A673 (cell line): ENCODE measurements at regions not wholly inside any gene's neighbourhood (a gene's known extent, or its start where the extent isn't known, plus 50 kb on each side); places are given as distances from the start of the nearest gene placed in this dataset.

Experiments used
- BruUV-seq: library from RNA; stranded (reverse); fragments of 400-500 nt; replicated peaks from 2 replicates; lab custom pipeline; 2021; lab: Mats Ljungman, UMichigan
- CTCF ChIA-PET: fragments of 300-600 bp; sonication (Branson Sonifier 250); formaldehyde crosslinking; loops from one replicate; lab custom pipeline; 2022; ENCODE audit warnings: antibody characterized with exemption; lab: Charles Lee
- POLR2A ChIA-PET: fragments of 300-600 bp; sonication (Branson Sonifier 250); formaldehyde crosslinking; loops from one replicate; lab custom pipeline; 2022; ENCODE audit warnings: antibody characterized with exemption; ENCODE audit not compliant: low non-redundant PET; lab: Charles Lee
- DNase-seq: peaks from one replicate; pipeline ENCODE4 v3.0.0-alpha.2; 2015; ENCODE audit warnings: low spot score
- H3K27ac ChIP-seq: fragments of 200-600 bp; sonication (generic); 2 replicates; pipeline ENCODE4 v1.5.1; 2016; ENCODE audit warnings: mixed run types, low read depth, mild to moderate bottlenecking, mixed read lengths, antibody characterized with exemption, low read length; ENCODE audit not compliant: poor library complexity, severe bottlenecking
- H3K27me3 ChIP-seq: fragments of 200-600 bp; sonication (generic); replicated peaks from 2 replicates; pipeline ENCODE4 v1.6.1; 2017; ENCODE audit warnings: mixed run types, low read depth, mild to moderate bottlenecking, mixed read lengths, antibody characterized with exemption, low read length; ENCODE audit not compliant: insufficient read depth, poor library complexity
- H3K36me3 ChIP-seq: fragments of 200-600 bp; sonication (generic); 2 replicates; pipeline ENCODE4 v1.6.1; 2016; ENCODE audit warnings: mixed run types, mild to moderate bottlenecking, mixed read lengths, antibody characterized with exemption, low read length; ENCODE audit not compliant: insufficient read depth, poor library complexity, severe bottlenecking
- H3K4me1 ChIP-seq: fragments of 200-600 bp; sonication (generic); 2 replicates; pipeline ENCODE4 v1.6.1; 2017; ENCODE audit warnings: mixed run types, mild to moderate bottlenecking, mixed read lengths, antibody characterized with exemption, low read length; ENCODE audit not compliant: insufficient read depth, poor library complexity, severe bottlenecking
- H3K4me3 ChIP-seq: fragments of 200-600 bp; sonication (generic); 2 replicates; pipeline ENCODE4 v1.5.1; 2016; ENCODE audit warnings: low read depth, mixed run types, mild to moderate bottlenecking, mixed read lengths, low read length; ENCODE audit not compliant: poor library complexity, severe bottlenecking
- H3K9me3 ChIP-seq: fragments of 200-600 bp; sonication (generic); 2 replicates; pipeline ENCODE4 v1.6.1; 2016; ENCODE audit warnings: mixed run types, low read depth, mild to moderate bottlenecking, mixed read lengths, antibody characterized with exemption, low read length; ENCODE audit not compliant: poor library complexity, severe bottlenecking
- CTCF ChIP-seq: fragments of 300-800, 200-600 bp; sonication (generic); conservative IDR thresholded peaks from 2 replicates; pipeline ENCODE4 v1.5.1; 2017; ENCODE audit warnings: low read depth, mild to moderate bottlenecking, antibody characterized with exemption, low read length, moderate library complexity, mixed read lengths
- EZH2 ChIP-seq: fragments of 200-600 bp; sonication (generic); IDR thresholded peaks from 2 replicates; pipeline ENCODE4 v1.6.1; 2017; ENCODE audit warnings: borderline replicate concordance, low read depth, mild to moderate bottlenecking, mixed read lengths, antibody characterized with exemption, low read length; ENCODE audit not compliant: poor library complexity, severe bottlenecking
- intact Hi-C: fragments of 100-400 bp; cut with micrococcal nuclease; formaldehyde crosslinking; loops from one replicate; pipeline ENCODE4 v1.10.0; 2022; ENCODE audit not compliant: unreplicated experiment

- no peaks in the 10 kb centered on the region for H3K4me1 ChIP-seq
- intact Hi-C loops = no loop called here
- DNase-seq = no peak
- ChIA-PET POLR2A (no interaction called here), CTCF (no interaction called here)
- BruUV-seq = no TSS peak
- no peaks in the 10 kb centered on the region for H3K36me3 ChIP-seq
- no peaks in the 10 kb centered on the region for H3K27me3 ChIP-seq
- H3K27ac ChIP-seq = no peak overlapping the region
- peaks cover 4% of the 10 kb centered on the region for H3K9me3 ChIP-seq
- TF ChIP-seq CTCF = no peak
- no peak for TF ChIP-seq EZH2
- no peak overlapping the region for H3K4me3 ChIP-seq
These were observed 831.0 kb upstream of the EEF2KMT start for GRCh38 chr16:5928476-5929065.

GRCh38 chr16:5925850-5926249 is 828.3 kb upstream of the EEF2KMT start:
- POLR2A ChIA-PET = no interaction called here
- H3K27me3 ChIP-seq = no peaks in the 10 kb centered on the region
- DNase-seq = no peak
- intact Hi-C loops = no loop called here
- no peaks in the 10 kb centered on the region for H3K4me1 ChIP-seq
- CTCF ChIA-PET = no interaction called here
- H3K9me3 ChIP-seq = peaks cover 4% of the 10 kb centered on the region
- no peak overlapping the region for H3K4me3 ChIP-seq
- no peak for TF ChIP-seq EZH2
- no peak for TF ChIP-seq CTCF
- no peak overlapping the region for H3K27ac ChIP-seq
- no TSS peak for BruUV-seq
- H3K36me3 ChIP-seq = no peaks in the 10 kb centered on the region

GRCh38 chr16:5922686-5923085 is 825.1 kb upstream of the EEF2KMT start:
- H3K36me3 ChIP-seq = no peaks in the 10 kb centered on the region
- H3K4me1 ChIP-seq = no peaks in the 10 kb centered on the region
- ChIA-PET CTCF (no interaction called here), POLR2A (no interaction called here)
- intact Hi-C loops = no loop called here
- peaks cover 4% of the 10 kb centered on the region for H3K9me3 ChIP-seq
- no peak overlapping the region for H3K4me3 ChIP-seq
- no peaks in the 10 kb centered on the region for H3K27me3 ChIP-seq
- TF ChIP-seq CTCF (no peak), EZH2 (no peak)
- H3K27ac ChIP-seq = no peak overlapping the region
- DNase-seq = no peak
- BruUV-seq = no TSS peak
